DMS153 treated with DMSO at 0.1 percent for 48 hours (cell line): ENCODE measurements at regions not wholly inside any gene's neighbourhood (a gene's known extent, or its start where the extent isn't known, plus 50 kb on each side); places are given as distances from the start of the nearest gene placed in this dataset.

Experiments
- DNase-seq: peaks from one replicate; lab custom pipeline; 2025; ENCODE audit not compliant: unreplicated experiment; lab: John Stamatoyannopoulos, UW

DNA sequence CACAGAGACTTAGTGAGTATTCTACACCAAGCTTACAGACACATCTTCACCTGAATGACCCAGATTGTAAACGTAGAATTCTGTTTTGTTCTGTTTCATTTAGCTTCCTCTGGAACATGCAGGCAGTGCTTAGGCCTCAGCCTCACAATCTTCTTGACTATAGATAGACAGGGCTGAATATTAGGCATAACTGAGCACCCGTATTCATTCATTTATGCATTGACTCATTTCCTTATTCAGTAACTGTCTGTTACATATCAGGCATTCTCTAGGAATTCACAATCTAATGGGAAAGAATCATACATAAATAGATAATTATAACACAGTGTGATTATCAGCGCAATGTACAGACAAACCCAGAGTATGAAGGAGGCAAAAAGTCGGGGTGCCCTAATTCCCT, 124.9 kb upstream of the ETAA1 start:
- DNase-seq: no peak

- DNase-seq: no peak
These were observed 119.7 kb upstream of the ETAA1 start for GRCh38 chr2:67277450-67277849.

GRCh38 chr2:67281101-67281500, 116.0 kb upstream of the ETAA1 start:
- DNase-seq: no peak

DNA sequence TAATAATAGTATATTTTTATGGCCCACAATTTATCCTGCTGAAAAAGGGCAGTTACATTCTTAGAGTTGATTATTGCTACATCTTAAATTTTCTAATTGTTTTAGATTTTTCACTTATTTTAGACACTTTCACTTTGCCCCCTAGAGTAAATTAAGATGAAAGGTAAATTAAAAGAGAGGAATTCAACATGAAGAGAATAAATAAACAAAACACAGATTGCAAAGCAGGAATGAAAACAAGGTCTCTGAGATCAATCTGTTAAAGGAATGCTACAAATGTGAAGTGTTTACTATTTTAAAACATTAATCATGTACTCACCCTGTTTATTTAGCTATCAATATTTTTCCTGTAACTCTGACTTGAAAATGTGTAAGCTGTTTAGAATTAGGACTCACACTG, 113.5 kb upstream of the ETAA1 start:
- no peak for DNase-seq

- no peak for DNase-seq
These were observed 110.0 kb upstream of the ETAA1 start for GRCh38 chr2:67286981-67287759.

GRCh38 chr2:67289271-67289670, 107.9 kb upstream of the ETAA1 start:
- DNase-seq: no peak

- no peak for DNase-seq
These were observed 107.2 kb upstream of the ETAA1 start for GRCh38 chr2:67289921-67290371.

- DNase-seq: no peak
These were observed 106.5 kb upstream of the ETAA1 start for GRCh38 chr2:67290451-67291290.

- no peak for DNase-seq
These were observed 102.9 kb upstream of the ETAA1 start for GRCh38 chr2:67294218-67294617.

DNA sequence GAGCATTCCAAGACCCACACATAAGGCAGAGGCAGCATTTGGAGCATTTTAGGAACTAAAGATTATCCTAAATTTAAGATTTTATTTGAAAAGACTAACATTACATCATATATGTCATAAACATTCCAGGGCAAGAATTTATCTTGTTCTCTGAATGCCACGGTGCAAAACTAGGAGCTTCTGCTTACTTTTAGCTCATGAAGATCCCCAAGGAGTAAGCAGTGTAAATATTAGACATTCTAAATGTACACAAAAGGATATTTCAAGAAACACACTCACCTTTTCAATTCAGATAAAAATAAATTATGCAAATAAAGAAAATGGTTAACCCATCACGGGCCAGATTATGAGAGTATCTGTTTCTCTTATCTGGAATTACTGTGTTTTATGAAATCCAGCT, 101.7 kb upstream of the ETAA1 start:
- DNase-seq: no peak

DNA sequence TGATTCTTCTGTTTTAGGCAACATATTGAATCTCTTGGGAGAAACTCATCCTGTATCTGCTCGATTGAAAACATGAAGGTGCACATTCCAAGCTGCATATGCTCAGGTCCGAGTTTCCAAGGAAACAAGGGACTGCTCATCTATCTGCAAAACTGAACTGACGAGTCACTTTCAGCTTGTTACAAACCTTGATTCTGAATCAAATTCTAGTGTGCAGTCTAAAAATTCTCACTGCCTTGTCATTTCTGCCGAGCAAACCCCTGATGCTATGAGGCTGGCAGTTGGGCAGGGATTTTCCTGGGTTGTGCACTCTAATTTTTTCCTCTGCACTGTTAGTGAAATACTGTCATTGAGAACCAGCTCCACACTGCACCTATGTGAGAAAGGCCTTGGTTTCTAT, 101.3 kb upstream of the ETAA1 start:
- no peak for DNase-seq

GRCh38 chr2:67304300-67304890, 92.7 kb upstream of the ETAA1 start:
- peak; percentile 51 for DNase-seq

DNA sequence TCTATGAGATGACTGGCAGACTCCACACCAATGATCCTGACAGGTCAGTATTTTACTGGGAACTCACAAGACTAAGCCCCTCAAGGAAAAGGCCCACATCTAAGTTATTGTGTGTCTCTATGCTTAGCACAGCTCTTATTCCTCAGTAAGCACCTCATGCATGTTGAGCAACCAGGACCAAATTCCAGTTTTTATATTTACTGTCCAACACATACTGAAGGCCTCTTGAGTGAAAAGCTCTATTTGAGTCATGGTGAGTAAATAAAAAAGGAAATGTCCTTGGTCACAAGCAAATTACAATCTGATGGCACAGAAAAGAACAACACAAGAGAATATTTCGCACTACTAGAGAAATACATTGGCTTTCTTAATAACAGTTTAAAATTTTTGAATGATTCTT, 87.9 kb upstream of the ETAA1 start:
- no peak for DNase-seq

DNA sequence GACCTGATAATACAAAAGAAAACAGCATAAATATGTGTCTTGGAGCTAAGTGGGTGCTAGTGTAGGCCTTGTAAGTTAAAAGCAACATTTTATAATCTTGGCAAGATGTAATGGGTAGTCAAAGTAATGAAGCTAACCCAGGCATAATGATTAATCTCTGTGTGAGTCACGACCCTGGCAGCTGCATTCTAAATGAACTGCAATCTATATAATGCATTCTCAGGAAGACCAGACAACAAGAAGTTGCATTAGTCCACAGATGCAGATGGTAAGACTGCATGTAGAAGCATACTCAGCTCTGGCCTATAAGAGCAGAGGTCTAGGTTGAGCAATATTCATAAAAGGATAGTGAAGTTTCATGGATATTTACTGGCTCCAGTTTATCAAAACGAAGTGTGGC, 85.6 kb upstream of the ETAA1 start:
- no peak for DNase-seq

DNA sequence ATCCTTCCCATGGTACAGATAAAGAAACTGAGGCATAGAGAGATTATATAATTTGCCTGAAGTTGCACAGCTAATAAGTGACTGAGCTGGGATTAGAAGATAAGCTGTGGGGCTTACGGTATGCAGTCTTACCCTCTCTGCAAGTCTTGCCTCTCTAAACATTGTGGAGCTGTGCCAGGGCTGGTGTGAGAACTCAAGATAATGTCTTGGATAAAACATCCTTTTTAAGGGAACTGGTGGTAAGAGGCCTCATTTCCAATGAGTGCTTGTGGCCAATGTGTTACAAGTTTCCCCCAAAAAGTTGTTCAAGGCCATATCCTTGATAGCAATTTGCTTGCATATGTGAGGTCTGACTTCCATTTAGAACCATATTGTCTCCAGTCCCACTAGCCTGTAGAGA, 84.3 kb upstream of the ETAA1 start:
- no peak for DNase-seq

- DNase-seq: no peak
These were observed 83.6 kb upstream of the ETAA1 start for GRCh38 chr2:67313536-67313935.

DNA sequence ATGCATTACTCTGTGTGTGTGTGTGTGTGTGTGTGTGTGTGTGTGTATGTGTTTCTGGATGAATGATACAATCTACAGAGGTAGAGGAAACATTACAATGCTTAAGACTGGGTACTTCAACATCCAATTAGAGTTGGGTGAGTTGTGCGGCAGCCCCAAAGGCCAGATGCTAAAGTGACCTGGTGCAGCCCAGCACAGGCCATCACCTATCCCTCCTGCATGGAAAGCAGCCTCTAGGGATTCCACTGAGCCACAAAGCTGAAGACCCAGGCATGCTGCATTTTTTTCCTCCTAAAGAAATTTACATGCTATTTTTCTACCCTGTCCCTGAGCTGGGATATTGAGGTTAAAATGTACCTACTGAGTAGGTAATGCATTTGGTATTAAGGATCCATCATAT, 79.1 kb upstream of the ETAA1 start:
- no peak for DNase-seq

- no peak for DNase-seq
These were observed 78.6 kb upstream of the ETAA1 start for GRCh38 chr2:67318563-67318962.

DNA sequence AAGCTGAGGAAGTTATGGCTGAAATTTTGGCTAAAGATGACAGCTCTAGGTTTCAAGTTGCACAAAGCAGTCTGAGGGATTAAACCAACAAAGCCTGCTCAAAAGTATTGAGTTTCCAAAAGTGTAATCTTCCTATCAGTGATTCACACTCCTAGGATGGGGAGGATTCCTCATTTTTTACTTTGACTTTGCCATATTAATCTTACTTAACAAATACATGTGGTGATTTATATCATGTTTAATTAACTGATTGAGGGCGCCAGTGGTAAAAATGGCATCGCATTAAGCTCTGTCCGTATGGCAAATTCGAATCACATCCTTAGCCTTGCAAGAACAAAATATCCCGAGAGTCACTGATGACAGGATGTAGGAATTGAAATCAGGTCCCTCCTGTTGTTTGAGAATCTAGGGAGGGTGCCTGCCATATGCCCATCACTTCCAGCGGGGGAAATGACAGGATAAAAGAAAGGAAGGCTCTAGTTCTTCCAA, 78.1 kb upstream of the ETAA1 start:
- DNase-seq: no peak

DNA sequence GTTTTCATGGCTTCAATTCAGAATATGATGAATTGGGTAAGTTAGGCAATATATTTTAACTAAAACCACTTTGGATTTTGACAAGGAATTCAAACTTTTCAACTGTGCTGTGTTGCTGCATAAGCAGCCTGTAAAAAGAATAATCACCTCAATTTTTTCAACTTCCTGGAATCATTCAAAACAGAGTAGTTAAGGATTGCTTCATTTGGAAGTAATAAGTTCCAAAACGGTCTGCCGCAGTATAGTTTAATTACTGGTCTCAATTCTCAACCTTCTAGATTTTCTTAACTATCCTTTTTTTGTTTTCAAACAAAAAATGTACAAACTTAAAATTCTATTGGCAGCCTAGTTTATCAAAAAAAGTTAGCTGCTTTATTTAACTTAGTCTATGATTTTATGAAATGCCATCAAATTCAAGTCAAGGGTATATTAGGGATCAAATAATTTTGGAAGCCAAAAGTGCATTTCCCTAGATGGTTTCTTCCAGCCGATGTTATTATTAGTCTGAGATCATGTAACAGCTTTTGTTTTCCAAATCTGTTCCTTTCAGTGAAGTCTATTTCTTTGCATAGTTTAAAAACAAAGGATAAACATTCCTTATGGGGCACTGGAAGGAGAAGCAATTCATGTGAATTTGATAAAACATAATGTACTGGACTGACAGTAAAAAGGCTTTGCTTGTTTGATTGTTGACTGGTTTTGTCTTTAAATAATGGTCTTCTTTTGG, 76.1 kb upstream of the ETAA1 start:
- DNase-seq: no peak

DNA sequence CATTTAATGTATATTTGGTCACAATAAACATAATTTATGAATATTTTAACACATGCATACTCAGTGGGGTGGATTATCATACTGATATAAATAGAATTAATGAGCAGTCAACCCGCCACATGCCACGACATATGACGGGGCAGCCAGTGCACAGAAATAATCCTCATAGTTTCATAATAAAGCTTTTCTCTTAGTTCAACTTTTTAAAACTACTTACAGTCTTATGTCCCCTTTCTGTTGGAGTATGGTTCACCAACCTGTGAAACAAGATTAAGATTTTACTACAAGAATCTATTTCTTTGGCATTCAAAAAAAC, 75.6 kb upstream of the ETAA1 start:
- DNase-seq: no peak
